K562 (cell line): ENCODE measurements at regions not wholly inside any gene's neighbourhood (a gene's known extent, or its start where the extent isn't known, plus 50 kb on each side); places are given as distances from the start of the nearest gene placed in this dataset.

Experiments
- ATAC-seq: fragments of 200-7000 bp; cut with Tn5 transposase; 3 replicates; pipeline ENCODE4 v1.9.1; 2020; ENCODE audit warnings: moderate library complexity
- BruUV-seq: library from RNA; stranded (reverse); fragments of 400-500 nt; replicated peaks from 2 replicates; lab custom pipeline; 2021; lab: Mats Ljungman, UMichigan
- CTCF ChIA-PET: fragments of 300-600 bp; formaldehyde crosslinking; extraction: SDS; loops from one replicate; lab custom pipeline; 2021; ENCODE audit warnings: low intra/inter-chr PET ratio; lab: Yijun Ruan, JAX
- POLR2A ChIA-PET: fragments of 300-600, 350-650 bp; sonication (Branson Sonifier 250); formaldehyde crosslinking; extraction: SDS; loops from one replicate; lab custom pipeline; 2021; ENCODE audit warnings: antibody characterized with exemption, inconsistent platforms; lab: Yijun Ruan, JAX
- DNase-seq, 4 experiments: peaks; one replicate each; pipeline versions ENCODE4 v3.0.0 to v3.0.0-alpha.2; 2011 to 2018; ENCODE audit warnings: low spot score in 3 of 4, mixed read lengths in 3 of 4; ENCODE audit errors: extremely low read depth in 1 of 4
- FAIRE-seq: peaks from 2 replicates; lab custom pipeline; 2011; peaks lifted over from hg19 to GRCh38; lab: Jason Lieb, UNC
- H2AFZ ChIP-seq: 2 replicates; pipeline ENCODE4 v1.6.0; 2011; ENCODE audit warnings: low read depth, low read length, control low read depth, inconsistent platforms
- H3K27ac ChIP-seq: fragments of 200-600 bp; 3 replicates; pipeline ENCODE4 v1.8.0; 2011; ENCODE audit warnings: low read depth, mild to moderate bottlenecking, control low read depth, inconsistent platforms, low read length, moderate library complexity, mixed read lengths; ENCODE audit errors: extremely low read depth
- H3K27me3 ChIP-seq, 2 experiments: fragments of 300-600 bp in 1 of 2; 2 replicates in 1 of 2; 3 replicates in 1 of 2; pipeline versions ENCODE4 v1.6.0 to v1.8.0; 2011; ENCODE audit warnings: inconsistent platforms in 2 of 2, low read length in 2 of 2, mild to moderate bottlenecking in 1 of 2, mixed read lengths in 1 of 2, moderate library complexity in 1 of 2; ENCODE audit not compliant: control insufficient read depth in 2 of 2, insufficient read depth in 2 of 2
- H3K36me3 ChIP-seq: fragments of 300-600 bp; 3 replicates; pipeline ENCODE4 v1.8.0; 2011; ENCODE audit warnings: mild to moderate bottlenecking, low read length, inconsistent platforms; ENCODE audit not compliant: control insufficient read depth, insufficient read depth
- H3K4me1 ChIP-seq, 2 experiments: fragments of 200-600 bp in 1 of 2; replicated peaks in 1 of 2; 2 replicates in 1 of 2; 3 replicates in 1 of 2; pipeline versions ENCODE4 v1.5.1 to v1.8.0; 2011; ENCODE audit warnings: inconsistent platforms in 2 of 2, low read length in 2 of 2, mild to moderate bottlenecking in 1 of 2, mixed read lengths in 1 of 2, moderate library complexity in 1 of 2; ENCODE audit not compliant: control insufficient read depth in 2 of 2, insufficient read depth in 2 of 2
- H3K4me2 ChIP-seq: 2 replicates; pipeline ENCODE4 v1.6.1; 2011; ENCODE audit warnings: low read length, control low read depth, inconsistent platforms, mixed read lengths; ENCODE audit not compliant: insufficient read depth
- H3K4me3 ChIP-seq: fragments of 200-600 bp; sonication (generic), shearing (Covaris generic); 2 replicates; pipeline ENCODE4 v1.5.1; 2016; ENCODE audit warnings: control low read depth, inconsistent platforms
- H3K79me2 ChIP-seq: fragments of 200-600 bp; 3 replicates; pipeline ENCODE4 v1.8.0; 2011; ENCODE audit warnings: low read length, inconsistent platforms; ENCODE audit not compliant: control insufficient read depth, insufficient read depth
- H3K9ac ChIP-seq, 2 experiments: 2 replicates each; pipeline versions ENCODE4 v1.6.0 to v1.6.1; 2011; ENCODE audit warnings: low read depth in 2 of 2, low read length in 2 of 2, control low read depth in 1 of 2, inconsistent platforms in 1 of 2, mild to moderate bottlenecking in 1 of 2, mixed read lengths in 1 of 2; ENCODE audit not compliant: insufficient read depth in 1 of 2
- H3K9me1 ChIP-seq: one replicate; pipeline ENCODE4 v1.6.0; 2011; ENCODE audit warnings: inconsistent platforms, mild to moderate bottlenecking, low read length, moderate library complexity; ENCODE audit not compliant: control insufficient read depth, insufficient read depth
- H3K9me3 ChIP-seq: replicated peaks from 2 replicates; pipeline ENCODE4 v1.5.1; 2011; ENCODE audit warnings: low read depth, low read length, inconsistent platforms; ENCODE audit not compliant: control insufficient read depth, insufficient read depth
- H4K20me1 ChIP-seq: replicated peaks from 2 replicates; pipeline ENCODE4 v1.6.1; 2011; ENCODE audit warnings: low read length, inconsistent platforms, mixed read lengths; ENCODE audit not compliant: control insufficient read depth, insufficient read depth
- C11orf30 ChIP-seq: fragments of 450-650 bp; IDR thresholded peaks from 2 replicates; pipeline ENCODE4 v1.6.1; 2016; ENCODE audit warnings: low read depth, mild to moderate bottlenecking
- HMGXB4 ChIP-seq: sonication (generic); formaldehyde crosslinking; IDR thresholded peaks from 2 replicates; pipeline ENCODE4 v1.8.1; 2023; ENCODE audit warnings: mild to moderate bottlenecking, missing genetic modification reagents
- KLF1 ChIP-seq: fragments of 450-650 bp; IDR thresholded peaks from 2 replicates; pipeline ENCODE4 v1.6.1; 2016; ENCODE audit warnings: missing genetic modification characterization, missing compliant biosample characterization
- SREBF2 ChIP-seq: sonication (generic); formaldehyde crosslinking; IDR thresholded peaks from 2 replicates; pipeline ENCODE4 v1.4.0; 2020; ENCODE audit warnings: mild to moderate bottlenecking, missing genetic modification reagents
- ZFP1 ChIP-seq: fragments of 450-650 bp; formaldehyde crosslinking; IDR thresholded peaks from 2 replicates; pipeline ENCODE4 v1.4.0; 2020; ENCODE audit warnings: mild to moderate bottlenecking, mixed read lengths
- ZNF134 ChIP-seq: fragments of 250-450 bp; sonication (Bioruptor Pico); conservative IDR thresholded peaks from 2 replicates; pipeline ENCODE4 v1.4.0; 2020
- WGBS: fragments of 100-300 bp; shearing (Covaris generic); methylation state at CpG from one replicate; pipeline ENCODE4 v1.1.6; 2016; ENCODE audit warnings: low coverage, mixed read lengths; ENCODE audit not compliant: insufficient coverage; ENCODE audit errors: missing lambda C conversion rate; 5-methylcytosine and 5-hydroxymethylcytosine counted together
- in situ Hi-C: fragments of 300-500 bp; cut with MboI; formaldehyde crosslinking; loops from 4 replicates; pipeline ENCODE4 v1.15.0; 2018; ENCODE audit warnings: inconsistent platforms, mixed read lengths
- intact Hi-C: fragments of 100-400 bp; cut with micrococcal nuclease; formaldehyde crosslinking; loops from 2 replicates; pipeline ENCODE4 v1.14.2; 2022
- TF ChIP-seq, protein P1 (sequence below): fragments of 450-650 bp; IDR thresholded peaks from one replicate; pipeline ENCODE4 v1.6.1; 2018; ENCODE audit warnings: mild to moderate bottlenecking, moderate library complexity; ENCODE audit not compliant: partially characterized antibody

DNA sequence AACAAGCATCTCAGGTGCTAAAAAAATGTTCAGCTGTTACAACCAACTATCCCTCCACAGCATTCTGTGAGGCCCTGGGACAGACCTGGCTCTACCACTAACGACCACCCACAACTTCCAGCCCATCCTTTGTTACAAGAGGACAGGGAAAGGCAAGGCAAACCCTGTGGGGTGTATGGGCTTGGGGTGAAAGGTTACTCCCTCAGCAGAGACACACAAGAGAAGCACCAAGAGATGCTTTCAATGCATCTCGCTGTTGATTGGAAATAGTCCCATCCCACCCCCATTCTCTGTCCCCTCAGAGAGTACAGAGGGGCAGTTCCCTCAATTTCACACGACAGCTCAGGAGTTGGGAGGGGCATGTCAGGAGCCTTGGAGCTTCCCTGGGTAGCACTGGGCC, 234.1 kb downstream of the CAAP1 start:
- CTCF ChIA-PET, result no interaction called here
- BruUV-seq, result no TSS peak
- Histone ChIP-seq H3K27me3 (no peaks in the 10 kb centered on the region; a peak in 1 of 5 replicates), H2AFZ (no peak overlapping the region)
- no peak for ATAC-seq
- TF ChIP-seq HMGXB4 (CRISPR knock-in tag) (no peak), KLF1 (tag) (no peak), ZFP1 (CRISPR knock-in tag) (no peak), ZNF134 (CRISPR knock-in tag) (no peak), C11orf30 (no peak), SREBF2 (CRISPR knock-in tag) (no peak)
- TF ChIP-seq, protein P1, sequence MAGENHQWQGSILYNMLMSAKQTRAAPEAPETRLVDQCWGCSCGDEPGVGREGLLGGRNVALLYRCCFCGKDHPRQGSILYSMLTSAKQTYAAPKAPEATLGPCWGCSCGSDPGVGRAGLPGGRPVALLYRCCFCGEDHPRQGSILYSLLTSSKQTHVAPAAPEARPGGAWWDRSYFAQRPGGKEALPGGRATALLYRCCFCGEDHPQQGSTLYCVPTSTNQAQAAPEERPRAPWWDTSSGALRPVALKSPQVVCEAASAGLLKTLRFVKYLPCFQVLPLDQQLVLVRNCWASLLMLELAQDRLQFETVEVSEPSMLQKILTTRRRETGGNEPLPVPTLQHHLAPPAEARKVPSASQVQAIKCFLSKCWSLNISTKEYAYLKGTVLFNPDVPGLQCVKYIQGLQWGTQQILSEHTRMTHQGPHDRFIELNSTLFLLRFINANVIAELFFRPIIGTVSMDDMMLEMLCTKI, result no peak
- TF ChIP-seq, all 486 proteins: peak for 0
- Histone ChIP-seq H3K36me3 (no peaks in the 10 kb centered on the region), H3K4me1 (no peaks in the 10 kb centered on the region; a peak in 1 of 5 replicates), H3K9me3 (no peaks in the 10 kb centered on the region), H3K9me1 (no peaks in the 10 kb centered on the region), H3K9ac (no peak overlapping the region), H3K4me3 (no peak overlapping the region), H3K79me2 (no peaks in the 10 kb centered on the region), H4K20me1 (no peaks in the 10 kb centered on the region), H3K27ac (no peak overlapping the region), H3K4me2 (no peak overlapping the region)
- in situ Hi-C loops (no loop called here), intact Hi-C loops (no loop called here)
- no peak for DNase-seq
- POLR2A ChIA-PET, result no interaction called here
- no peak for FAIRE-seq
- 0% methylated on average over 1 of the region's 3 CpGs for WGBS
